ENCODE measurements at regions not wholly inside any gene's neighbourhood (a gene's known extent, or its start where the extent isn't known, plus 50 kb on each side); places are given as distances from the start of the nearest gene placed in this dataset.
A peak's percentile ranks its signal among the peaks of the same experiment; 100 is the strongest.

- Histone ChIP-seq H2AFZ (ENCODE audit: low read depth, low read length) (no peak overlapping the region), H3K9me3 (ENCODE audit: insufficient read depth, low read depth, low read length) (no peaks in the 10 kb centered on the region), H3K27me3 (ENCODE audit: insufficient read depth, low read length) (no peaks in the 10 kb centered on the region), H3K4me2 (ENCODE audit: low read length) (no peak overlapping the region), H3K79me2 (ENCODE audit: insufficient read depth, low read length) (no peaks in the 10 kb centered on the region), H3K27ac (ENCODE audit: low read depth, low read length) (no peak overlapping the region), H3K4me3 (ENCODE audit: insufficient read depth, low read depth, low read length) (no peak overlapping the region), H3K9ac (ENCODE audit: low read length) (no peak overlapping the region), H4K20me1 (ENCODE audit: insufficient read depth, low read length) (no peaks in the 10 kb centered on the region), H3K4me1 (ENCODE audit: insufficient read depth, low read length) (peaks cover 35% of the 10 kb centered on the region), H3K36me3 (ENCODE audit: insufficient read depth, low read length) (no peaks in the 10 kb centered on the region)
- no peaks in the 10 kb centered on the region for H3K36me3 Mint-ChIP-seq (ENCODE audit: low read depth, unreplicated experiment)
- peaks cover 31% of the 10 kb centered on the region for H3K4me1 Mint-ChIP-seq (ENCODE audit: low read depth, unreplicated experiment)
- DNase-seq (ENCODE audit: low read depth) (no peak), FAIRE-seq (no peak)
- TF ChIP-seq CTCF (IDR thresholded peaks at IDR 0.05; ENCODE audit: insufficient read depth, low read depth, low read length) = no peak
- TF ChIP-seq EZH2 (IDR thresholded peaks at IDR 0.05; ENCODE audit: insufficient read depth, low read length) = no peak
- H3K9me3 Mint-ChIP-seq (ENCODE audit: unreplicated experiment) = peaks cover 2% of the 10 kb centered on the region
- H3K27ac Mint-ChIP-seq (ENCODE audit: unreplicated experiment) = no peak overlapping the region
- no peak overlapping the region for H3K4me3 Mint-ChIP-seq (ENCODE audit: unreplicated experiment)
- no peaks in the 10 kb centered on the region for H3K27me3 Mint-ChIP-seq (ENCODE audit: low read depth, unreplicated experiment)
Measured at GRCh38 chr2:224143526-224143925, 104.4 kb upstream of the SERPINE2 start.

DNA sequence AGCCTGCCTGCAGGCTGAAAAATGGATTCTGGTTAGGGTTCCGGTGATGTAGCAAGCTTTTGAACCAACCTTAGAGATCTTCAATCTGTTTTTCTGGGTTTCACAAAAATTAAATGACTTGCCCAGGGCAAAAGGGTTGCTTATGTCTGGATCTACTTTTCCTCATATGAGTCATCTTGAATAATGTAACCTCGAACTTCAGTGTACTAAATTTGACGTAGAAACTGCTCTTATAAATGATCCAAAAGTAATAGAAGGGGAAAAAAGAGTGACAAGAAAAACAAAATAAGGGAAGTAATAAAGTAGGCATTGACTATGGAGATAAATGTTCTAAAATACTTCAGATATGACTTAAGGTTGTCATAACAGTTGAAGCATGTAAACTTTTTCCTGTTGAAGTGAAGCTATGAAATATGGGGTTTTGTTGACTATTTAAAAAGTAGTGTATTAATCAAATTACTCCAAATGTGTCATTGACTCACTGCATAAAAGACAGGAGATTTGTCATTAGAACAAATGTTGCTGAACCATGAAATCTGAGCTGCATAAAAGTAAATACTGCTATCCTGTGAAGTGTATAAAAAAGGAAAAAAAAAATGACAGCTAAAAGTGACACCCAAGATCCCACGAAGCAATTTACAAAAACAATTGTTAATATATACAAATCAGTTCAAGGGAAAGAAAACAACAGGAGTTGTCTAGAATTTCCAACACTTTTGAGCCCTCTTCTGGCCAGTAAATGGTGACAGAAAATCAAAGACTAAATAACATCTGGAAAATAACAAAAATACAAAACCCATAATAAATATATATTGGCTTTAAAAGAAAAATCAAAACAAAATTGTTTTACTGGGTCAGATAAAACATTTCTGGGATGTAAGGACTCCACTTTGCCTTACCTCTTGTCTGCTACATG lies 103.6 kb upstream of the SERPINE2 start:
- Histone ChIP-seq H2AFZ (ENCODE audit: low read depth, low read length) (no peak overlapping the region), H3K27me3 (ENCODE audit: insufficient read depth, low read length) (no peaks in the 10 kb centered on the region), H3K27ac (ENCODE audit: low read depth, low read length) (peak overlapping the region; percentile 17), H3K4me1 (ENCODE audit: insufficient read depth, low read length) (peaks cover 35% of the 10 kb centered on the region), H3K9ac (ENCODE audit: low read length) (peak overlapping the region; percentile 17), H4K20me1 (ENCODE audit: insufficient read depth, low read length) (no peaks in the 10 kb centered on the region), H3K4me2 (ENCODE audit: low read length) (peak overlapping the region; percentile 59), H3K79me2 (ENCODE audit: insufficient read depth, low read length) (no peaks in the 10 kb centered on the region), H3K9me3 (ENCODE audit: insufficient read depth, low read depth, low read length) (no peaks in the 10 kb centered on the region), H3K36me3 (ENCODE audit: insufficient read depth, low read length) (no peaks in the 10 kb centered on the region), H3K4me3 (ENCODE audit: insufficient read depth, low read depth, low read length) (no peak overlapping the region)
- TF ChIP-seq CTCF (IDR thresholded peaks at IDR 0.05; ENCODE audit: insufficient read depth, low read depth, low read length) = no peak
- no peak for TF ChIP-seq EZH2 (IDR thresholded peaks at IDR 0.05; ENCODE audit: insufficient read depth, low read length)
- Mint-ChIP-seq H3K9me3 (ENCODE audit: unreplicated experiment) (peaks cover 2% of the 10 kb centered on the region), H3K36me3 (ENCODE audit: low read depth, unreplicated experiment) (no peaks in the 10 kb centered on the region), H3K4me3 (ENCODE audit: unreplicated experiment) (no peak overlapping the region), H3K27ac (ENCODE audit: unreplicated experiment) (peak overlapping the region; percentile 83), H3K27me3 (ENCODE audit: low read depth, unreplicated experiment) (no peaks in the 10 kb centered on the region), H3K4me1 (ENCODE audit: low read depth, unreplicated experiment) (peaks cover 31% of the 10 kb centered on the region)
- peak; percentile 93 for DNase-seq (ENCODE audit: low read depth)
- FAIRE-seq = peak; percentile 62

- peak overlapping the region; percentile 59 for H3K4me2 ChIP-seq (ENCODE audit: low read length)
Measured at GRCh38 chr2:224141304-224141703, 102.2 kb upstream of the SERPINE2 start.

More at GRCh38 chr2:224141304-224141703, 102.2 kb upstream of the SERPINE2 start:
- DNase-seq (ENCODE audit: low read depth) (no peak), FAIRE-seq (no peak)
- H4K20me1 ChIP-seq (ENCODE audit: insufficient read depth, low read length) = no peaks in the 10 kb centered on the region
- Mint-ChIP-seq H3K4me1 (ENCODE audit: low read depth, unreplicated experiment) (peaks cover 23% of the 10 kb centered on the region), H3K27ac (ENCODE audit: unreplicated experiment) (no peak overlapping the region), H3K4me3 (ENCODE audit: unreplicated experiment) (no peak overlapping the region), H3K36me3 (ENCODE audit: low read depth, unreplicated experiment) (no peaks in the 10 kb centered on the region), H3K9me3 (ENCODE audit: unreplicated experiment) (peaks cover 2% of the 10 kb centered on the region), H3K27me3 (ENCODE audit: low read depth, unreplicated experiment) (no peaks in the 10 kb centered on the region)
- TF ChIP-seq CTCF (IDR thresholded peaks at IDR 0.05; ENCODE audit: insufficient read depth, low read depth, low read length) (no peak), EZH2 (IDR thresholded peaks at IDR 0.05; ENCODE audit: insufficient read depth, low read length) (no peak)
- H3K27me3 ChIP-seq (ENCODE audit: insufficient read depth, low read length) = no peaks in the 10 kb centered on the region
- no peak overlapping the region for H3K27ac ChIP-seq (ENCODE audit: low read depth, low read length)
- H3K4me3 ChIP-seq (ENCODE audit: insufficient read depth, low read depth, low read length) = no peak overlapping the region
- no peaks in the 10 kb centered on the region for H3K36me3 ChIP-seq (ENCODE audit: insufficient read depth, low read length)
- peaks cover 27% of the 10 kb centered on the region for H3K4me1 ChIP-seq (ENCODE audit: insufficient read depth, low read length)
- no peaks in the 10 kb centered on the region for H3K9me3 ChIP-seq (ENCODE audit: insufficient read depth, low read depth, low read length)
- H3K9ac ChIP-seq (ENCODE audit: low read length) = no peak overlapping the region
- no peak overlapping the region for H2AFZ ChIP-seq (ENCODE audit: low read depth, low read length)
- H3K79me2 ChIP-seq (ENCODE audit: insufficient read depth, low read length) = no peaks in the 10 kb centered on the region

Data from astrocyte (in vitro differentiated cells and primary cell).